ENCODE measurements at regions not wholly inside any gene's neighbourhood (a gene's known extent, or its start where the extent isn't known, plus 50 kb on each side); places are given as distances from the start of the nearest gene placed in this dataset.

GRCh38 chr5:60354311-60354710 lies 345.7 kb downstream of the DEPDC1B start:
- no peak for TF ChIP-seq CTCF (IDR thresholded peaks at IDR 0.05)
- no peak for TF ChIP-seq POLR2A (IDR thresholded peaks at IDR 0.05)
